K562 (cell line): ENCODE measurements at regions not wholly inside any gene's neighbourhood (a gene's known extent, or its start where the extent isn't known, plus 50 kb on each side); places are given as distances from the start of the nearest gene placed in this dataset.
A peak's percentile ranks its signal among the peaks of the same experiment; 100 is the strongest.

Experiments
- ATAC-seq: fragments of 200-7000 bp; cut with Tn5 transposase; 3 replicates; pipeline ENCODE4 v1.9.1; 2020; ENCODE audit warnings: moderate library complexity
- BruUV-seq: library from RNA; stranded (reverse); fragments of 400-500 nt; replicated peaks from 2 replicates; lab custom pipeline; 2021; lab: Mats Ljungman, UMichigan
- CTCF ChIA-PET: fragments of 300-600 bp; formaldehyde crosslinking; extraction: SDS; loops from one replicate; lab custom pipeline; 2021; ENCODE audit warnings: low intra/inter-chr PET ratio; lab: Yijun Ruan, JAX
- POLR2A ChIA-PET: fragments of 300-600, 350-650 bp; sonication (Branson Sonifier 250); formaldehyde crosslinking; extraction: SDS; loops from one replicate; lab custom pipeline; 2021; ENCODE audit warnings: antibody characterized with exemption, inconsistent platforms; lab: Yijun Ruan, JAX
- DNase-seq, 4 experiments: peaks; one replicate each; pipeline versions ENCODE4 v3.0.0 to v3.0.0-alpha.2; 2011 to 2018; ENCODE audit warnings: low spot score in 3 of 4, mixed read lengths in 3 of 4; ENCODE audit errors: extremely low read depth in 1 of 4
- FAIRE-seq: peaks from 2 replicates; lab custom pipeline; 2011; peaks lifted over from hg19 to GRCh38; lab: Jason Lieb, UNC
- H2AFZ ChIP-seq: 2 replicates; pipeline ENCODE4 v1.6.0; 2011; ENCODE audit warnings: low read depth, low read length, control low read depth, inconsistent platforms
- H3K27ac ChIP-seq: fragments of 200-600 bp; 3 replicates; pipeline ENCODE4 v1.8.0; 2011; ENCODE audit warnings: low read depth, mild to moderate bottlenecking, control low read depth, inconsistent platforms, low read length, moderate library complexity, mixed read lengths; ENCODE audit errors: extremely low read depth
- H3K27me3 ChIP-seq, 2 experiments: fragments of 300-600 bp in 1 of 2; 2 replicates in 1 of 2; 3 replicates in 1 of 2; pipeline versions ENCODE4 v1.6.0 to v1.8.0; 2011; ENCODE audit warnings: inconsistent platforms in 2 of 2, low read length in 2 of 2, mild to moderate bottlenecking in 1 of 2, mixed read lengths in 1 of 2, moderate library complexity in 1 of 2; ENCODE audit not compliant: control insufficient read depth in 2 of 2, insufficient read depth in 2 of 2
- H3K36me3 ChIP-seq: fragments of 300-600 bp; 3 replicates; pipeline ENCODE4 v1.8.0; 2011; ENCODE audit warnings: mild to moderate bottlenecking, low read length, inconsistent platforms; ENCODE audit not compliant: control insufficient read depth, insufficient read depth
- H3K4me1 ChIP-seq, 2 experiments: fragments of 200-600 bp in 1 of 2; replicated peaks in 1 of 2; 2 replicates in 1 of 2; 3 replicates in 1 of 2; pipeline versions ENCODE4 v1.5.1 to v1.8.0; 2011; ENCODE audit warnings: inconsistent platforms in 2 of 2, low read length in 2 of 2, mild to moderate bottlenecking in 1 of 2, mixed read lengths in 1 of 2, moderate library complexity in 1 of 2; ENCODE audit not compliant: control insufficient read depth in 2 of 2, insufficient read depth in 2 of 2
- H3K4me2 ChIP-seq: 2 replicates; pipeline ENCODE4 v1.6.1; 2011; ENCODE audit warnings: low read length, control low read depth, inconsistent platforms, mixed read lengths; ENCODE audit not compliant: insufficient read depth
- H3K4me3 ChIP-seq: fragments of 200-600 bp; sonication (generic), shearing (Covaris generic); 2 replicates; pipeline ENCODE4 v1.5.1; 2016; ENCODE audit warnings: control low read depth, inconsistent platforms
- H3K79me2 ChIP-seq: fragments of 200-600 bp; 3 replicates; pipeline ENCODE4 v1.8.0; 2011; ENCODE audit warnings: low read length, inconsistent platforms; ENCODE audit not compliant: control insufficient read depth, insufficient read depth
- H3K9ac ChIP-seq, 2 experiments: 2 replicates each; pipeline versions ENCODE4 v1.6.0 to v1.6.1; 2011; ENCODE audit warnings: low read depth in 2 of 2, low read length in 2 of 2, control low read depth in 1 of 2, inconsistent platforms in 1 of 2, mild to moderate bottlenecking in 1 of 2, mixed read lengths in 1 of 2; ENCODE audit not compliant: insufficient read depth in 1 of 2
- H3K9me1 ChIP-seq: one replicate; pipeline ENCODE4 v1.6.0; 2011; ENCODE audit warnings: inconsistent platforms, mild to moderate bottlenecking, low read length, moderate library complexity; ENCODE audit not compliant: control insufficient read depth, insufficient read depth
- H3K9me3 ChIP-seq: replicated peaks from 2 replicates; pipeline ENCODE4 v1.5.1; 2011; ENCODE audit warnings: low read depth, low read length, inconsistent platforms; ENCODE audit not compliant: control insufficient read depth, insufficient read depth
- H4K20me1 ChIP-seq: replicated peaks from 2 replicates; pipeline ENCODE4 v1.6.1; 2011; ENCODE audit warnings: low read length, inconsistent platforms, mixed read lengths; ENCODE audit not compliant: control insufficient read depth, insufficient read depth
- ATF1 ChIP-seq, 2 experiments: fragments of 450-650 bp in 1 of 2; IDR thresholded peaks; 2 replicates each; pipeline ENCODE4 v1.6.1; 2016; ENCODE audit warnings: missing compliant biosample characterization in 1 of 2, missing genetic modification characterization in 1 of 2
- BRF1 ChIP-seq: IDR thresholded peaks from 3 replicates; pipeline ENCODE4 v1.6.1; 2011; ENCODE audit warnings: borderline replicate concordance, mild to moderate bottlenecking; ENCODE audit not compliant: insufficient read length; ENCODE audit errors: extremely low read depth
- FOSL1 ChIP-seq: fragments of 200-800 bp; sonication (Bioruptor generic); conservative IDR thresholded peaks from 2 replicates; pipeline ENCODE4 v1.6.1; 2016; ENCODE audit warnings: missing genetic modification characterization, missing compliant biosample characterization
- HEY1 ChIP-seq: fragments of 250-450 bp; sonication (Bioruptor Pico); IDR thresholded peaks from 2 replicates; pipeline ENCODE4 v1.5.0; 2020; ENCODE audit warnings: mild to moderate bottlenecking, moderate library complexity, borderline replicate concordance
- L3MBTL2 ChIP-seq: fragments of 450-650 bp; IDR thresholded peaks from 2 replicates; pipeline ENCODE4 v1.6.1; 2016; ENCODE audit warnings: mild to moderate bottlenecking, moderate library complexity
- NFIC ChIP-seq: fragments of 450-650 bp; IDR thresholded peaks from 2 replicates; pipeline ENCODE4 v1.6.1; 2017; ENCODE audit warnings: mild to moderate bottlenecking, inconsistent platforms
- NR1H2 ChIP-seq: sonication (generic); formaldehyde crosslinking; IDR thresholded peaks from 2 replicates; pipeline ENCODE4 v1.4.0; 2020; ENCODE audit warnings: mild to moderate bottlenecking, missing genetic modification reagents
- RCOR1 ChIP-seq, 2 experiments: IDR thresholded peaks; 2 replicates each; pipeline ENCODE4 v1.6.1; 2012; ENCODE audit warnings: low read depth in 2 of 2, low read length in 2 of 2, borderline replicate concordance in 1 of 2, improper control_type of control experiment in 1 of 2
- SMARCA4 ChIP-seq: fragments of 450-650 bp; IDR thresholded peaks from 2 replicates; pipeline ENCODE4 v1.6.1; 2016
- TRIM24 ChIP-seq, 2 experiments: fragments of 450-650 bp; IDR thresholded peaks; 2 replicates each; pipeline ENCODE4 v1.6.1; 2016
- ZNF143 ChIP-seq: sonication (generic); formaldehyde crosslinking; IDR thresholded peaks from 2 replicates; pipeline ENCODE4 v1.9.0; 2022; ENCODE audit warnings: mild to moderate bottlenecking, missing genetic modification reagents
- WGBS: fragments of 100-300 bp; shearing (Covaris generic); methylation state at CpG from one replicate; pipeline ENCODE4 v1.1.6; 2016; ENCODE audit warnings: low coverage, mixed read lengths; ENCODE audit not compliant: insufficient coverage; ENCODE audit errors: missing lambda C conversion rate; 5-methylcytosine and 5-hydroxymethylcytosine counted together
- in situ Hi-C: fragments of 300-500 bp; cut with MboI; formaldehyde crosslinking; loops from 4 replicates; pipeline ENCODE4 v1.15.0; 2018; ENCODE audit warnings: inconsistent platforms, mixed read lengths
- intact Hi-C: fragments of 100-400 bp; cut with micrococcal nuclease; formaldehyde crosslinking; loops from 2 replicates; pipeline ENCODE4 v1.14.2; 2022
- TF ChIP-seq, protein P1 (sequence below): fragments of 250-450 bp; sonication (Bioruptor Pico); IDR thresholded peaks from 2 replicates; pipeline ENCODE4 v1.8.0; 2022; ENCODE audit warnings: inconsistent platforms
- TF ChIP-seq, protein P2 (sequence below), 2 experiments: fragments of 250-450 bp in 1 of 2; fragments of 450-650 bp in 1 of 2; sonication (Bioruptor Pico) in 1 of 2; IDR thresholded peaks; 2 replicates each; pipeline versions ENCODE4 v1.6.1 to v1.8.0; 2016 to 2021; ENCODE audit warnings: mild to moderate bottlenecking in 2 of 2, moderate library complexity in 2 of 2, missing compliant biosample characterization in 1 of 2, missing genetic modification characterization in 1 of 2
- TF ChIP-seq, protein P3 (sequence below): fragments of 250-450 bp; sonication (Bioruptor Pico); IDR thresholded peaks from 2 replicates; pipeline ENCODE4 v1.4.0; 2020; ENCODE audit warnings: mild to moderate bottlenecking, moderate library complexity, borderline replicate concordance
- TF ChIP-seq, protein P4 (sequence below): sonication (generic); formaldehyde crosslinking; IDR thresholded peaks from 2 replicates; pipeline ENCODE4 v1.9.0; 2022; ENCODE audit warnings: mild to moderate bottlenecking, missing genetic modification reagents

DNA sequence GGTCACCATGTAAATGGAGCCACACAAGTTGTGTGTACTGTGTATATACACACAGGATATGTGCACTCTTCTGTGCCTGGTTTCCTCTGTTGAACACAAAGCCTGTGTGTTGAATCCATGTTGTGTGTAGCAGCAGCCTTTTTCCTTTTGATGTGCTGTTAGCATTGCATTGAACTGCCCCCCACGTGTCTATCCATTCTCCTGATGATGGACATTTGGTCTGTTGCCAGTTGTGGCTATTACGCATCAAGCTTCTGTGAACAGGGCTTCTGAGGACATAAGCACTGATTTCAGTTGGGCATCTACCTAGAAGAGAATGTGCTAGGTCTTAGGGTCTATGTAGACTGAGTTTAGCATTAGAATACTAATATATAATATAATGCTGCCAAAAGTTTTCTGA lies 77.4 kb downstream of the LSM3 start:
- Histone ChIP-seq H3K9ac (no peak overlapping the region), H2AFZ (peak overlapping the region; percentile 36; the same call in 1 of the 2 replicates), H3K79me2 (peaks cover 6% of the 10 kb centered on the region; the same call in 2 of the 3 replicates), H3K36me3 (no peaks in the 10 kb centered on the region), H3K4me2 (no peak overlapping the region), H3K9me1 (peaks cover 3% of the 10 kb centered on the region), H3K4me3 (no peak overlapping the region), H3K27ac (no peak overlapping the region), H3K4me1 (peaks cover 45 to 53% of the 10 kb centered on the region in 2 experiments), H3K9me3 (no peaks in the 10 kb centered on the region), H4K20me1 (no peaks in the 10 kb centered on the region), H3K27me3 (no peaks in the 10 kb centered on the region)
- FAIRE-seq (peak; percentile 66), DNase-seq (peak in 2 of 4 experiments; percentile 63 to 82), ATAC-seq (peak; percentile 34)
- 8% methylated on average over 2 of the region's 2 CpGs for WGBS
- in situ Hi-C loops (no loop called here), intact Hi-C loops (loop anchor here (1.0 kb wide), 2 partner anchors 53 to 149 kb away; no protein-coding TSS in a partner anchor)
- ChIA-PET CTCF (no interaction called here), POLR2A (interaction anchor here (0.6 to 1.2 kb wide), 9 partner anchors 10 to 339 kb away, joined by 3 read pairs; no protein-coding TSS in a partner anchor)
- no TSS peak for BruUV-seq
- no peak for TF ChIP-seq ATF1 (CRISPR knock-in tag; IDR thresholded peaks at IDR 0.05)
- TF ChIP-seq ATF1 (tag; IDR thresholded peaks at IDR 0.05) = peak; percentile 24; the same call in 1 of the 2 replicates
- peak; percentile 96 for TF ChIP-seq NFIC
- no peak for TF ChIP-seq HEY1 (CRISPR knock-in tag)
- TF ChIP-seq, protein P1, sequence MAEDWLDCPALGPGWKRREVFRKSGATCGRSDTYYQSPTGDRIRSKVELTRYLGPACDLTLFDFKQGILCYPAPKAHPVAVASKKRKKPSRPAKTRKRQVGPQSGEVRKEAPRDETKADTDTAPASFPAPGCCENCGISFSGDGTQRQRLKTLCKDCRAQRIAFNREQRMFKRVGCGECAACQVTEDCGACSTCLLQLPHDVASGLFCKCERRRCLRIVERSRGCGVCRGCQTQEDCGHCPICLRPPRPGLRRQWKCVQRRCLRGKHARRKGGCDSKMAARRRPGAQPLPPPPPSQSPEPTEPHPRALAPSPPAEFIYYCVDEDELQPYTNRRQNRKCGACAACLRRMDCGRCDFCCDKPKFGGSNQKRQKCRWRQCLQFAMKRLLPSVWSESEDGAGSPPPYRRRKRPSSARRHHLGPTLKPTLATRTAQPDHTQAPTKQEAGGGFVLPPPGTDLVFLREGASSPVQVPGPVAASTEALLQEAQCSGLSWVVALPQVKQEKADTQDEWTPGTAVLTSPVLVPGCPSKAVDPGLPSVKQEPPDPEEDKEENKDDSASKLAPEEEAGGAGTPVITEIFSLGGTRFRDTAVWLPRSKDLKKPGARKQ (CRISPR knock-in tag) = 0 out of 2 replicates have a peak, but pooled peaks have one; percentile 70
- TF ChIP-seq, protein P2, sequence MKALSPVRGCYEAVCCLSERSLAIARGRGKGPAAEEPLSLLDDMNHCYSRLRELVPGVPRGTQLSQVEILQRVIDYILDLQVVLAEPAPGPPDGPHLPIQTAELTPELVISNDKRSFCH (CRISPR knock-in tag; IDR thresholded peaks at IDR 0.05) = no peak
- TF ChIP-seq, protein P2 (tag; IDR thresholded peaks at IDR 0.05) = no peak
- TF ChIP-seq FOSL1 (tag) = peak; percentile 31
- TF ChIP-seq SMARCA4 = peak; percentile 36; the same call in 1 of the 2 replicates
- peak; percentile 74 for TF ChIP-seq L3MBTL2
- TF ChIP-seq, protein P3, sequence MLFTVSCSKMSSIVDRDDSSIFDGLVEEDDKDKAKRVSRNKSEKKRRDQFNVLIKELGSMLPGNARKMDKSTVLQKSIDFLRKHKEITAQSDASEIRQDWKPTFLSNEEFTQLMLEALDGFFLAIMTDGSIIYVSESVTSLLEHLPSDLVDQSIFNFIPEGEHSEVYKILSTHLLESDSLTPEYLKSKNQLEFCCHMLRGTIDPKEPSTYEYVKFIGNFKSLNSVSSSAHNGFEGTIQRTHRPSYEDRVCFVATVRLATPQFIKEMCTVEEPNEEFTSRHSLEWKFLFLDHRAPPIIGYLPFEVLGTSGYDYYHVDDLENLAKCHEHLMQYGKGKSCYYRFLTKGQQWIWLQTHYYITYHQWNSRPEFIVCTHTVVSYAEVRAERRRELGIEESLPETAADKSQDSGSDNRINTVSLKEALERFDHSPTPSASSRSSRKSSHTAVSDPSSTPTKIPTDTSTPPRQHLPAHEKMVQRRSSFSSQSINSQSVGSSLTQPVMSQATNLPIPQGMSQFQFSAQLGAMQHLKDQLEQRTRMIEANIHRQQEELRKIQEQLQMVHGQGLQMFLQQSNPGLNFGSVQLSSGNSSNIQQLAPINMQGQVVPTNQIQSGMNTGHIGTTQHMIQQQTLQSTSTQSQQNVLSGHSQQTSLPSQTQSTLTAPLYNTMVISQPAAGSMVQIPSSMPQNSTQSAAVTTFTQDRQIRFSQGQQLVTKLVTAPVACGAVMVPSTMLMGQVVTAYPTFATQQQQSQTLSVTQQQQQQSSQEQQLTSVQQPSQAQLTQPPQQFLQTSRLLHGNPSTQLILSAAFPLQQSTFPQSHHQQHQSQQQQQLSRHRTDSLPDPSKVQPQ (CRISPR knock-in tag) = no peak
- peak in 1 of 2 experiments; percentile 85; a peak in 2 of 4 replicates for TF ChIP-seq RCOR1 (IDR thresholded peaks at IDR 0.05; ENCODE audit: borderline replicate concordance in 1 of 2, low read depth in 2 of 2, low read length in 2 of 2)
- no peak for TF ChIP-seq ZNF143
- TF ChIP-seq BRF1 = no peak
- 0 out of 4 replicates have a peak, but pooled peaks of 1 of the 2 experiments have one; percentile 22 for TF ChIP-seq TRIM24 (IDR thresholded peaks at IDR 0.05)
- no peak for TF ChIP-seq NR1H2 (CRISPR knock-in tag)
- TF ChIP-seq, protein P4, sequence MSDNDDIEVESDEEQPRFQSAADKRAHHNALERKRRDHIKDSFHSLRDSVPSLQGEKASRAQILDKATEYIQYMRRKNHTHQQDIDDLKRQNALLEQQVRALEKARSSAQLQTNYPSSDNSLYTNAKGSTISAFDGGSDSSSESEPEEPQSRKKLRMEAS (CRISPR knock-in tag) = peak; percentile 77
